PC-9 (cell line): ENCODE measurements at regions not wholly inside any gene's neighbourhood (a gene's known extent, or its start where the extent isn't known, plus 50 kb on each side); places are given as distances from the start of the nearest gene placed in this dataset.

Experiments
- CTCF ChIP-seq: fragments of 200-600 bp; sonication (generic); conservative IDR thresholded peaks from 2 replicates; pipeline ENCODE4 v1.6.1; 2017; ENCODE audit warnings: mixed run types, antibody characterized with exemption, mild to moderate bottlenecking, moderate library complexity
- EZH2 ChIP-seq: fragments of 200-600 bp; sonication (generic); IDR thresholded peaks from 2 replicates; pipeline ENCODE4 v1.8.0; 2017; ENCODE audit warnings: antibody characterized with exemption, low read depth

GRCh38 chr12:22740656-22741355 lies 115.8 kb downstream of the ETNK1 start:
- TF ChIP-seq CTCF: no peak
- no peak for TF ChIP-seq EZH2
